Esophagus squamous epithelium (tissue), 4 donors: ENCODE measurements at regions not wholly inside any gene's neighbourhood (a gene's known extent, or its start where the extent isn't known, plus 50 kb on each side); places are given as distances from the start of the nearest gene placed in this dataset.

Source experiments
- CTCF ChIP-seq, 6 experiments: fragments of 450-650 bp in 4 of 6; fragments of 200-600 bp in 2 of 6; sonication (generic) in 2 of 6; IDR thresholded peaks; one replicate each; pipeline ENCODE4 v1.5.1; 2016 to 2019; ENCODE audit warnings: antibody characterized with exemption in 6 of 6, mild to moderate bottlenecking in 4 of 6, moderate library complexity in 4 of 6
- POLR2A ChIP-seq, 4 donors: fragments of 450-650 bp; IDR thresholded peaks; one replicate each; pipeline ENCODE4 v1.6.1; 2017; ENCODE audit warnings: antibody characterized with exemption in 4 of 4, mild to moderate bottlenecking in 4 of 4, moderate library complexity in 3 of 4

GRCh38 chr2:137896467-137896866 lies 67.8 kb upstream of the HNMT start:
- TF ChIP-seq CTCF (IDR thresholded peaks at IDR 0.05), result no peak
- no peak for TF ChIP-seq POLR2A (IDR thresholded peaks at IDR 0.05)
